ENCODE measurements at regions not wholly inside any gene's neighbourhood (a gene's known extent, or its start where the extent isn't known, plus 50 kb on each side); places are given as distances from the start of the nearest gene placed in this dataset.
"Not testable (repeated sequence)": the region's sequence is repeated elsewhere in the genome, so short reads cannot be mapped to it uniquely, and the experiment has no call there.

GRCh38 chr12:76292891-76293290 is 55.3 kb downstream of the BBS10 start:
- not testable (repeated sequence) for DNase-seq

- DNase-seq = not testable (repeated sequence)
Measured at GRCh38 chr12:76292305-76292704, 55.9 kb downstream of the BBS10 start.

- no peak for DNase-seq
Measured at GRCh38 chr12:76290963-76291859, 57.0 kb downstream of the BBS10 start.

- no peak for DNase-seq
Measured at GRCh38 chr12:76288218-76288617, 60.0 kb downstream of the BBS10 start.

- no peak for DNase-seq
Measured at GRCh38 chr12:76284816-76285750, 63.1 kb downstream of the BBS10 start.

- no peak for DNase-seq
Measured at GRCh38 chr12:76282744-76283143, 65.5 kb downstream of the BBS10 start.

- DNase-seq = no peak
Measured at GRCh38 chr12:76277480-76277879, 70.7 kb downstream of the BBS10 start.

- DNase-seq = no peak
Measured at GRCh38 chr12:76276499-76277151, 71.6 kb downstream of the BBS10 start.

GRCh38 chr12:76275511-76276093 is 72.6 kb downstream of the BBS10 start:
- no peak for DNase-seq

GRCh38 chr12:76274420-76275083 is 73.7 kb downstream of the BBS10 start:
- no peak for DNase-seq

GRCh38 chr12:76272287-76272686 is 75.9 kb downstream of the BBS10 start:
- DNase-seq = no peak

GRCh38 chr12:76270657-76271358 is 77.4 kb downstream of the BBS10 start:
- DNase-seq = no peak

- DNase-seq = no peak
Measured at GRCh38 chr12:76268267-76268666, 79.9 kb downstream of the BBS10 start.

GRCh38 chr12:76266797-76267196 is 81.4 kb downstream of the BBS10 start:
- no peak for DNase-seq

GRCh38 chr12:76265424-76266180 is 82.6 kb downstream of the BBS10 start:
- DNase-seq = no peak

GRCh38 chr12:76264611-76265012 is 83.6 kb downstream of the BBS10 start:
- no peak for DNase-seq

- no peak for DNase-seq
Measured at GRCh38 chr12:76263696-76264095, 84.5 kb downstream of the BBS10 start.

GRCh38 chr12:76260390-76260748 is 87.8 kb downstream of the BBS10 start:
- DNase-seq = no peak

- DNase-seq = no peak
Measured at GRCh38 chr12:76259660-76260389, 88.4 kb downstream of the BBS10 start.

GRCh38 chr12:76259106-76259505 is 89.1 kb downstream of the BBS10 start:
- DNase-seq = no peak
